ENCODE measurements at regions not wholly inside any gene's neighbourhood (a gene's known extent, or its start where the extent isn't known, plus 50 kb on each side); places are given as distances from the start of the nearest gene placed in this dataset.

DNA sequence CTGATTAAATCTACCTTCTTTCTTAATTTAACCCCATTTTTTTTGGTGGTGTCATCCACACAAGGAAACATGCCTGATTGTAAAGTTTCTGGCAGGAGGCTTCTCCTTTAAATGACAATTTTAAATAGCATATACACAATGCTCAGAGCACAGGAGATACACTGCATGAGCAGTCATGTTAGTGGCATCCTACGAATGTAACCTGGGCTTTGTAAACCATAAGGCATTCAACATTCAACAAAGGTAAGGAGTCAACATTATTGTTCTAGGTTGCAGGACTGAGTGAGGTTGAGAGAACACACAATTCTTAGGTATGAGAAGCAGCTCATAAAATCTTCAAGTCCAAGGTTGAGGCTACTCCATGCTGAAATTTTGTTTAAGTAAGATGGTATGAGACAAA, 266.6 kb upstream of the SIX2 start:
- H3K36me3 ChIP-seq (ENCODE audit: control insufficient read depth in 4 of 4, insufficient read depth in 3 of 4, low read depth in 1 of 4, low read length in 3 of 4) = no peaks in the 10 kb centered on the region
- TF ChIP-seq SP1 (IDR thresholded peaks at IDR 0.05) = no peak
- TF ChIP-seq HNF4G (IDR thresholded peaks at IDR 0.05) = no peak
- no peak for TF ChIP-seq GABPA (IDR thresholded peaks at IDR 0.05 in 1 of 2, conservative IDR thresholded peaks at IDR 0.05 in 1 of 2)
- TF ChIP-seq, protein P1, sequence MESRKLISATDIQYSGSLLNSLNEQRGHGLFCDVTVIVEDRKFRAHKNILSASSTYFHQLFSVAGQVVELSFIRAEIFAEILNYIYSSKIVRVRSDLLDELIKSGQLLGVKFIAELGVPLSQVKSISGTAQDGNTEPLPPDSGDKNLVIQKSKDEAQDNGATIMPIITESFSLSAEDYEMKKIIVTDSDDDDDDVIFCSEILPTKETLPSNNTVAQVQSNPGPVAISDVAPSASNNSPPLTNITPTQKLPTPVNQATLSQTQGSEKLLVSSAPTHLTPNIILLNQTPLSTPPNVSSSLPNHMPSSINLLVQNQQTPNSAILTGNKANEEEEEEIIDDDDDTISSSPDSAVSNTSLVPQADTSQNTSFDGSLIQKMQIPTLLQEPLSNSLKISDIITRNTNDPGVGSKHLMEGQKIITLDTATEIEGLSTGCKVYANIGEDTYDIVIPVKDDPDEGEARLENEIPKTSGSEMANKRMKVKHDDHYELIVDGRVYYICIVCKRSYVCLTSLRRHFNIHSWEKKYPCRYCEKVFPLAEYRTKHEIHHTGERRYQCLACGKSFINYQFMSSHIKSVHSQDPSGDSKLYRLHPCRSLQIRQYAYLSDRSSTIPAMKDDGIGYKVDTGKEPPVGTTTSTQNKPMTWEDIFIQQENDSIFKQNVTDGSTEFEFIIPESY (IDR thresholded peaks at IDR 0.05) = no peak
- no peak for TF ChIP-seq YY1 (IDR thresholded peaks at IDR 0.05)
- H3K27me3 ChIP-seq (ENCODE audit: control insufficient read depth in 4 of 4, insufficient read depth in 4 of 4, low read length in 3 of 4) = no peaks in the 10 kb centered on the region
- no peaks in the 10 kb centered on the region for H3K9me3 ChIP-seq (ENCODE audit: control insufficient read depth in 4 of 4, low read length in 3 of 4)
- no peak for DNase-seq (ENCODE audit: low spot score)
- WGBS = 90% methylated on average over 1 of the region's 1 CpG
- peaks cover 9 to 39% (median 28%) of the 10 kb centered on the region in 4 donors for H3K4me1 ChIP-seq (ENCODE audit: control insufficient read depth in 4 of 4, insufficient read depth in 4 of 4, low read length in 3 of 4)
- no peak overlapping the region for H3K27ac ChIP-seq (ENCODE audit: low read depth in 1 of 2, low read length in 2 of 2)
- no peak overlapping the region for H3K9ac ChIP-seq (ENCODE audit: low read depth in 1 of 2, low read length in 2 of 2)
- H3K4me3 ChIP-seq (ENCODE audit: low read depth in 1 of 3, low read length in 3 of 3) = no peak overlapping the region

DNA sequence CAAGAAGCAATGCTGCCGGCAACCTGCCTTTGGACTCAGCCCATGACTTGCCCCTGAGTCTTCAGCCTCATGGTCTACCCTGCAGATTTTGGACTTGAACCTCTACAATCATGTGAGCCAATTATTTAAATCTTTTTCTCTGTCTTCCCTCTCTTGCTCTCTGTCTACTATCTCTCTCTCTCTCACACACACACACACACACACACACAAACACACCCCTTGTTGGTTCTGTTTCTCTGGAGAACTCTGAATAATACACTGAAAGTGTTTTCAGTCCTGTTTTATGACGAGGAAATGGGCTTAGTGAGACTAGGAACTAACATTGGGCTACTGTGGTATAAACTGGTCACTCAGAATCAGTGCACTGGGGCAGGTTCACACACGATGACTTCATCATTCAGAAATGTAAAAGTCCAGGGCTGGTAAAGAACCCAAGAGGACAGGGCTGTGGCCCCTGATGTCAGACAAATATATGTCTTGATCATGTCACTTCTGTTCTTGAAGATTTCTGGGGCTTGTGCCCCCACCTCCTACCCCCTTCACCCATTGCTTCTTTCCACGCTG, 266.1 kb upstream of the SIX2 start:
- Histone ChIP-seq H3K27ac (ENCODE audit: low read depth in 1 of 2, low read length in 2 of 2) (peak overlapping the region in 1 of 2 donors; percentile 69), H3K36me3 (ENCODE audit: control insufficient read depth in 4 of 4, insufficient read depth in 3 of 4, low read depth in 1 of 4, low read length in 3 of 4) (no peaks in the 10 kb centered on the region), H3K27me3 (ENCODE audit: control insufficient read depth in 4 of 4, insufficient read depth in 4 of 4, low read length in 3 of 4) (no peaks in the 10 kb centered on the region), H3K4me1 (ENCODE audit: control insufficient read depth in 4 of 4, insufficient read depth in 4 of 4, low read length in 3 of 4) (peaks cover 9 to 39% (median 28%) of the 10 kb centered on the region in 4 donors), H3K4me3 (ENCODE audit: low read depth in 1 of 3, low read length in 3 of 3) (no peak overlapping the region), H3K9ac (ENCODE audit: low read depth in 1 of 2, low read length in 2 of 2) (no peak overlapping the region), H3K9me3 (ENCODE audit: control insufficient read depth in 4 of 4, low read length in 3 of 4) (no peaks in the 10 kb centered on the region)
- TF ChIP-seq CTCF (IDR thresholded peaks at IDR 0.05; ENCODE audit: low read depth, low read length, missing input control) (no peak), MAX (IDR thresholded peaks at IDR 0.05) (no peak), JUND (IDR thresholded peaks at IDR 0.05) (peak; percentile 77 to 94), RAD21 (IDR thresholded peaks at IDR 0.05) (no peak), FOXA1 (IDR thresholded peaks at IDR 0.05) (no peak), HNF4A (conservative IDR thresholded peaks at IDR 0.05) (peak in 1 of 2 donors; percentile 56), HNF4G (IDR thresholded peaks at IDR 0.05) (no peak), SP1 (IDR thresholded peaks at IDR 0.05) (no peak), RXRA (IDR thresholded peaks at IDR 0.05) (peak in 1 of 2 donors; percentile 40)
- WGBS = 81% methylated on average over 4 of the region's 4 CpGs
- no peak for DNase-seq (ENCODE audit: low spot score)

- no peak for DNase-seq (ENCODE audit: low spot score)
- H3K27ac ChIP-seq (ENCODE audit: low read depth in 1 of 2, low read length in 2 of 2) = peak overlapping the region; percentile 49 to 69
- no peaks in the 10 kb centered on the region for H3K27me3 ChIP-seq (ENCODE audit: control insufficient read depth in 4 of 4, insufficient read depth in 4 of 4, low read length in 3 of 4)
- H3K36me3 ChIP-seq (ENCODE audit: control insufficient read depth in 4 of 4, insufficient read depth in 3 of 4, low read depth in 1 of 4, low read length in 3 of 4) = no peaks in the 10 kb centered on the region
- WGBS = 35% methylated on average over 8 of the region's 8 CpGs
- no peak overlapping the region for H3K4me3 ChIP-seq (ENCODE audit: low read depth in 1 of 3, low read length in 3 of 3)
- TF ChIP-seq GABPA (IDR thresholded peaks at IDR 0.05 in 1 of 2, conservative IDR thresholded peaks at IDR 0.05 in 1 of 2) = no peak
- TF ChIP-seq HNF4G (IDR thresholded peaks at IDR 0.05) = no peak
- TF ChIP-seq, protein P1 (IDR thresholded peaks at IDR 0.05) = no peak
- TF ChIP-seq RXRA (IDR thresholded peaks at IDR 0.05) = no peak
- no peak for TF ChIP-seq NR2F2 (IDR thresholded peaks at IDR 0.05)
- TF ChIP-seq EGR1 (IDR thresholded peaks at IDR 0.05; ENCODE audit: low read depth in 2 of 2) = no peak
- no peak for TF ChIP-seq YY1 (IDR thresholded peaks at IDR 0.05)
- H3K9me3 ChIP-seq (ENCODE audit: control insufficient read depth in 4 of 4, low read length in 3 of 4) = no peaks in the 10 kb centered on the region
- peaks cover 9 to 39% (median 28%) of the 10 kb centered on the region in 4 donors for H3K4me1 ChIP-seq (ENCODE audit: control insufficient read depth in 4 of 4, insufficient read depth in 4 of 4, low read length in 3 of 4)
- no peak overlapping the region for H3K9ac ChIP-seq (ENCODE audit: low read depth in 1 of 2, low read length in 2 of 2)
Measured at GRCh38 chr2:45274250-45274926, 265.1 kb upstream of the SIX2 start.
